Ascending aorta (tissue), 2 donors: ENCODE measurements at regions not wholly inside any gene's neighbourhood (a gene's known extent, or its start where the extent isn't known, plus 50 kb on each side); places are given as distances from the start of the nearest gene placed in this dataset.

Experiments used
- DNase-seq, 2 donors: peaks; one replicate each; pipeline ENCODE4 v3.0.0-alpha.2; 2019; ENCODE audit warnings: low spot score in 2 of 2
- H3K27ac ChIP-seq, 2 donors: fragments of 200-600 bp; sonication (generic); one replicate each; pipeline ENCODE4 v1.5.1; 2016 to 2017; ENCODE audit warnings: mild to moderate bottlenecking in 1 of 2
- H3K27me3 ChIP-seq: fragments of 200-600 bp; sonication (generic); one replicate; pipeline ENCODE4 v1.5.1; 2017
- H3K36me3 ChIP-seq, 2 donors: fragments of 200-600 bp; sonication (generic); one replicate each; pipeline ENCODE4 v1.5.1; 2016
- H3K4me1 ChIP-seq, 2 donors: fragments of 200-600 bp; sonication (generic); one replicate each; pipeline ENCODE4 v1.5.1; 2016 to 2017; ENCODE audit warnings: mild to moderate bottlenecking in 1 of 2
- H3K4me3 ChIP-seq, 2 donors: fragments of 200-600 bp; sonication (generic); one replicate each; pipeline ENCODE4 v1.5.1; 2016 to 2017; ENCODE audit warnings: mild to moderate bottlenecking in 1 of 2
- H3K9me3 ChIP-seq, 2 donors: fragments of 200-600 bp; sonication (generic); one replicate each; pipeline ENCODE4 v1.5.1; 2016
- CTCF ChIP-seq, 3 experiments: fragments of 200-600 bp in 2 of 3; fragments of 450-650 bp in 1 of 3; sonication (generic) in 2 of 3; IDR thresholded peaks; one replicate each; pipeline ENCODE4 v1.5.1; 2016 to 2019; ENCODE audit warnings: antibody characterized with exemption in 3 of 3, mild to moderate bottlenecking in 1 of 3, moderate library complexity in 1 of 3
- intact Hi-C: fragments of 100-400 bp; cut with DNase I; formaldehyde crosslinking; loops from one replicate; pipeline ENCODE4 v1.15.1; 2023

GRCh38 chr5:71945436-71945835 is 161.8 kb upstream of the MAP1B start:
- TF ChIP-seq CTCF (IDR thresholded peaks at IDR 0.05) = no peak
- no peaks in the 10 kb centered on the region for H3K9me3 ChIP-seq
- no peak overlapping the region for H3K4me3 ChIP-seq
- H3K27me3 ChIP-seq = no peaks in the 10 kb centered on the region
- no peaks in the 10 kb centered on the region for H3K36me3 ChIP-seq
- H3K27ac ChIP-seq = no peak overlapping the region
- H3K4me1 ChIP-seq = no peaks in the 10 kb centered on the region
- intact Hi-C loops = no loop called here
- DNase-seq = no peak

- no peak for DNase-seq
- H3K27me3 ChIP-seq = no peaks in the 10 kb centered on the region
- no peak for TF ChIP-seq CTCF (IDR thresholded peaks at IDR 0.05)
- no peaks in the 10 kb centered on the region for H3K9me3 ChIP-seq
- no peaks in the 10 kb centered on the region for H3K36me3 ChIP-seq
- no peaks in the 10 kb centered on the region for H3K4me1 ChIP-seq
- H3K4me3 ChIP-seq = no peak overlapping the region
- intact Hi-C loops = no loop called here
- H3K27ac ChIP-seq = no peak overlapping the region
Measured at GRCh38 chr5:71946343-71947030, 160.8 kb upstream of the MAP1B start.

GRCh38 chr5:71948206-71948605 is 159.1 kb upstream of the MAP1B start:
- Histone ChIP-seq H3K9me3 (no peaks in the 10 kb centered on the region), H3K4me1 (no peaks in the 10 kb centered on the region), H3K27me3 (no peaks in the 10 kb centered on the region), H3K27ac (no peak overlapping the region), H3K4me3 (no peak overlapping the region), H3K36me3 (no peaks in the 10 kb centered on the region)
- no peak for TF ChIP-seq CTCF (IDR thresholded peaks at IDR 0.05)
- DNase-seq = no peak
- intact Hi-C loops = no loop called here

GRCh38 chr5:71949772-71950171 is 157.5 kb upstream of the MAP1B start:
- intact Hi-C loops = no loop called here
- Histone ChIP-seq H3K4me3 (no peak overlapping the region), H3K27ac (no peak overlapping the region), H3K9me3 (no peaks in the 10 kb centered on the region), H3K27me3 (no peaks in the 10 kb centered on the region), H3K36me3 (no peaks in the 10 kb centered on the region), H3K4me1 (no peaks in the 10 kb centered on the region)
- peak in 1 of 3 experiments; percentile 11 for TF ChIP-seq CTCF (IDR thresholded peaks at IDR 0.05)
- no peak for DNase-seq

GRCh38 chr5:71953866-71954265 is 153.4 kb upstream of the MAP1B start:
- H3K36me3 ChIP-seq = no peaks in the 10 kb centered on the region
- H3K27me3 ChIP-seq = no peaks in the 10 kb centered on the region
- TF ChIP-seq CTCF (IDR thresholded peaks at IDR 0.05) = no peak
- no peak overlapping the region for H3K27ac ChIP-seq
- H3K4me1 ChIP-seq = no peaks in the 10 kb centered on the region
- H3K4me3 ChIP-seq = no peak overlapping the region
- intact Hi-C loops = no loop called here
- DNase-seq = no peak
- no peaks in the 10 kb centered on the region for H3K9me3 ChIP-seq

- Histone ChIP-seq H3K36me3 (no peaks in the 10 kb centered on the region), H3K9me3 (no peaks in the 10 kb centered on the region), H3K27ac (no peak overlapping the region), H3K27me3 (no peaks in the 10 kb centered on the region), H3K4me3 (no peak overlapping the region), H3K4me1 (no peaks in the 10 kb centered on the region)
- no peak for TF ChIP-seq CTCF (IDR thresholded peaks at IDR 0.05)
- intact Hi-C loops = no loop called here
- no peak for DNase-seq
Measured at GRCh38 chr5:71954329-71954728, 152.9 kb upstream of the MAP1B start.
